ENCODE measurements at regions not wholly inside any gene's neighbourhood (a gene's known extent, or its start where the extent isn't known, plus 50 kb on each side); places are given as distances from the start of the nearest gene placed in this dataset.

GRCh38 chr3:72271216-72271615 lies 486.3 kb upstream of the PROK2 start:
- Histone ChIP-seq H3K9ac (replicated peaks; ENCODE audit: extremely low read depth, insufficient read depth, low read length) (no peak overlapping the region), H2AFZ (ENCODE audit: low read depth, low read length) (no peak overlapping the region), H3K79me2 (ENCODE audit: control insufficient read depth, insufficient read depth, low read length) (no peaks in the 10 kb centered on the region), H3K27ac (ENCODE audit: insufficient read depth, low read depth, low read length) (no peak overlapping the region), H3K27me3 (ENCODE audit: control insufficient read depth in 2 of 2, insufficient read depth in 2 of 2, low read length in 2 of 2) (peaks cover 15 to 19% of the 10 kb centered on the region in 2 experiments), H3K4me3 (replicated peaks in 1 of 3; ENCODE audit: insufficient read depth in 1 of 3, low read depth in 1 of 3, low read length in 3 of 3) (no peak overlapping the region), H3K9me3 (replicated peaks; ENCODE audit: control insufficient read depth, insufficient read depth, low read length) (no peaks in the 10 kb centered on the region), H3K36me3 (ENCODE audit: control insufficient read depth in 2 of 2, extremely low read depth in 1 of 2, insufficient read depth in 2 of 2, low read length in 2 of 2) (no peaks in the 10 kb centered on the region), H3K4me2 (ENCODE audit: insufficient read depth, low read length) (peak overlapping the region; percentile 65), H4K20me1 (replicated peaks; ENCODE audit: control insufficient read depth, extremely low read depth, insufficient read depth, low read length) (no peaks in the 10 kb centered on the region), H3K4me1 (ENCODE audit: control insufficient read depth, extremely low read depth, insufficient read depth, low read length) (peaks cover 22% of the 10 kb centered on the region), H3K9me1 (replicated peaks; ENCODE audit: control insufficient read depth, extremely low read depth, insufficient read depth, low read length) (no peaks in the 10 kb centered on the region)
- no peak for TF ChIP-seq JUN (IDR thresholded peaks at IDR 0.05; ENCODE audit: borderline replicate concordance, insufficient read depth, insufficient read length, low read depth)
- no peak for TF ChIP-seq EZH2 (IDR thresholded peaks at IDR 0.05; ENCODE audit: borderline replicate concordance, low read depth, low read length, severe bottlenecking)
- TF ChIP-seq POLR2AphosphoS5 (IDR thresholded peaks at IDR 0.05; ENCODE audit: insufficient read depth, low read depth, low read length) = peak; percentile 16
- POLR2A ChIA-PET = no interaction called here
- dilution Hi-C loops (cut with MboI; ENCODE audit: extremely low pct_ligation_motif_present, low sequenced_read_pairs) (no loop called here), intact Hi-C loops (cut with micrococcal nuclease) (loop anchor here (1.0 to 2.0 kb wide), 2 partner anchors 28 to 39 kb away; no protein-coding TSS in a partner anchor)
- FAIRE-seq (peak; percentile 74), DNase-seq (ENCODE audit: low read depth, low spot score) (peak; percentile 66)
- BruUV-seq (replicated peaks) = no TSS peak
- CTCF ChIA-PET = interaction anchor here (1.0 kb wide), 1 partner anchor 24 kb away, joined by 3 read pairs; no protein-coding TSS in a partner anchor

- FAIRE-seq (no peak), DNase-seq (ENCODE audit: low read depth, low spot score) (no peak)
- H3K4me1 ChIP-seq (ENCODE audit: control insufficient read depth, extremely low read depth, insufficient read depth, low read length) = peaks cover 22% of the 10 kb centered on the region
- TF ChIP-seq JUN (IDR thresholded peaks at IDR 0.05; ENCODE audit: borderline replicate concordance, insufficient read depth, insufficient read length, low read depth) = no peak
- no peak for TF ChIP-seq FOS (IDR thresholded peaks at IDR 0.05; ENCODE audit: borderline replicate concordance, insufficient read depth, low read length)
- no peaks in the 10 kb centered on the region for H3K9me1 ChIP-seq (replicated peaks; ENCODE audit: control insufficient read depth, extremely low read depth, insufficient read depth, low read length)
- H4K20me1 ChIP-seq (replicated peaks; ENCODE audit: control insufficient read depth, extremely low read depth, insufficient read depth, low read length) = no peaks in the 10 kb centered on the region
- H3K4me2 ChIP-seq (ENCODE audit: insufficient read depth, low read length) = peak overlapping the region; percentile 65
- peaks cover 19 to 20% of the 10 kb centered on the region in 2 experiments for H3K27me3 ChIP-seq (ENCODE audit: control insufficient read depth in 2 of 2, insufficient read depth in 2 of 2, low read length in 2 of 2)
- no peaks in the 10 kb centered on the region for H3K36me3 ChIP-seq (ENCODE audit: control insufficient read depth in 2 of 2, extremely low read depth in 1 of 2, insufficient read depth in 2 of 2, low read length in 2 of 2)
- intact Hi-C loops (cut with micrococcal nuclease) (loop anchor here (1.0 to 2.0 kb wide), 2 partner anchors 28 to 40 kb away; no protein-coding TSS in a partner anchor), dilution Hi-C loops (cut with MboI; ENCODE audit: extremely low pct_ligation_motif_present, low sequenced_read_pairs) (no loop called here)
- no peak overlapping the region for H3K9ac ChIP-seq (replicated peaks; ENCODE audit: extremely low read depth, insufficient read depth, low read length)
- POLR2A ChIA-PET = interaction anchor here (0.7 kb wide), 1 partner anchor 27 kb away, joined by 3 read pairs; no protein-coding TSS in a partner anchor
- H3K4me3 ChIP-seq (replicated peaks in 1 of 3; ENCODE audit: insufficient read depth in 1 of 3, low read depth in 1 of 3, low read length in 3 of 3) = no peak overlapping the region
- H2AFZ ChIP-seq (ENCODE audit: low read depth, low read length) = no peak overlapping the region
- no peak overlapping the region for H3K27ac ChIP-seq (ENCODE audit: insufficient read depth, low read depth, low read length)
- H3K9me3 ChIP-seq (replicated peaks; ENCODE audit: control insufficient read depth, insufficient read depth, low read length) = no peaks in the 10 kb centered on the region
- BruUV-seq (replicated peaks) = no TSS peak
- H3K79me2 ChIP-seq (ENCODE audit: control insufficient read depth, insufficient read depth, low read length) = no peaks in the 10 kb centered on the region
- CTCF ChIA-PET = interaction anchor here (1.0 to 1.1 kb wide), 2 partner anchors 25 to 77 kb away, joined by 3 read pairs; no protein-coding TSS in a partner anchor
Observed at GRCh38 chr3:72270730-72271129, 485.8 kb upstream of the PROK2 start.

Data from endothelial cell of umbilical vein (primary cell).